SKM-1 treated with dmso at 0.1 percent for 144 hours (cell line): ENCODE measurements at regions not wholly inside any gene's neighbourhood (a gene's known extent, or its start where the extent isn't known, plus 50 kb on each side); places are given as distances from the start of the nearest gene placed in this dataset.

Experiments used
- DNase-seq: peaks from one replicate; lab custom pipeline; 2025; ENCODE audit not compliant: unreplicated experiment; lab: John Stamatoyannopoulos, UW

DNA sequence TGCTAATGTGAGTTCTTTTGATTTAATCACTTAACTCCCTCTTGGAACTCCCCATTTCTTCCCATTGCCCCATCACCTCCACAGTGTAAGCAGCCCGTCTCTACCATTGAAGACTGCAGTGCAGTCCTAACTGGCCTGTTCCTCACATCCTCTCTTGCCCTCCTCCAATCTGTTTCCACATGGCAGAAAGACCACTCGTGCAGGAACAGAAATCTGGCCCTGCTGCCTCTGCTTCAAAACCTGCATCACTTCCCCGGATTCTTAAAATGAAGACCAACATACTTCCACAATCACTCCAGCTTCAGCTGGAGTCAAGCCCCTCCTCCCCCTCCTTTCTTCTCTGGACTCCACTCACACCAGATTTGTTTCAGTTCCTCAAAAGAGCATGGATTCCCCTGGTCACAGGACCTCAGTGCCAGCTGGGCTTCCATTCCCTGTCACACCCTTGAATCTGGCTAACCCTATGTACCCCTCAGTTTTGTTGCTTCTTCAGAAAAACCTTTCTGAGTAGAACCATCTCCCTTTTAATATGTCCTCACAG is 802.3 kb downstream of the MAFB start:
- peak; percentile 5 for DNase-seq

DNA sequence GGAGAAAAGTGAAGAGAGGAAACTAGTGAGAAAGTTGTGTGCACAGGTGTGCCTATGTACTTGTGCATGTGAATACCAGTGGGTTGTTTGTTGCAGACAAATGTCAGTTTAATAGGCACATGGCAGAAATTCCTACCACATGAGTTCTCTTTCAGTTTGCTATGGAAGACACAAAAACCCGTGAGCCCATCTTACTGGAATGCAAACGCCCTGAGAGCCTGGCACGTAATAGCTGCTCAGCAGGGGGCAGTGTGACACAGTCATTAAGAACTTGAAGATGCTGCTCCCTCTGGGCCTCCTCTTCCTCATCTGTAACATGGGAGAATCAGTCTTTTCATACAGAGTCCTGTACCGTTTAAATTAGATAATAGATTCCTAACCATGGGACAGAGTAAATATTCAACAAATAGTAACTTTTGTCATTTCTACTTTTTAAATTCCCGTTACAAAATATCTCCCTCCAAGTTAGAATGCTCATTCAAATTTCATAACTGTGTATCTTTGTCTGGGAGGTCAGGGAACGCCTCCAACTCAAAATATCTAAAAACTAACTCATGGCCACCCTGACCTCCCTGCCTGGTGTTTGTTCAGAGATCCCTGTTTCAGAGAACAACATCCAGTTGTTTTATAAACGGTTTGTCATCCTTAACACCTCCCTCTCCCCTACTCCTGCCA is 802.9 kb downstream of the MAFB start:
- peak; percentile 45 for DNase-seq

- no peak for DNase-seq
These were observed 806.2 kb downstream of the MAFB start for GRCh38 chr20:39882806-39883205.

GRCh38 chr20:39880890-39881289 is 808.1 kb downstream of the MAFB start:
- no peak for DNase-seq

- no peak for DNase-seq
These were observed 809.7 kb downstream of the MAFB start for GRCh38 chr20:39879296-39879695.

DNA sequence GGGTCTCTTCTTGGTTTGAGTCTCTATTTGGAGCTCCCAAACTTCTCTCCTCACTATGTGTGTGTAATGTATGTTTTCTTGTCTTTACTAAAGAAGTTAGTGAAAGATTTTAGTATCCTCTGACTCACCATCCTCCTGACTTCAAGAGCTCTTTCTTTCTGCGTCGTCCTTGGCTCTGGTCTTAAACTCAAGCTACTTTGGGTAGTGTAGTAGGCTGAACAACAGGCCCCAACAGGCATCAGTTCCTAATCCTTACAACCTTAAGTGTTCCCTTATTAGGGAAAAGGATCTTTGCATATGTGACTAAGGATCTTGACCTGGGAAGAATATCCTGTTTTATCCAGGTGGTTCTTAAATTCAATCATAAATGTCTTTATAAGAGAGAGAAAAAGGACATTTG is 810.2 kb downstream of the MAFB start:
- no peak for DNase-seq

GRCh38 chr20:39878320-39878719 is 810.7 kb downstream of the MAFB start:
- no peak for DNase-seq

DNA sequence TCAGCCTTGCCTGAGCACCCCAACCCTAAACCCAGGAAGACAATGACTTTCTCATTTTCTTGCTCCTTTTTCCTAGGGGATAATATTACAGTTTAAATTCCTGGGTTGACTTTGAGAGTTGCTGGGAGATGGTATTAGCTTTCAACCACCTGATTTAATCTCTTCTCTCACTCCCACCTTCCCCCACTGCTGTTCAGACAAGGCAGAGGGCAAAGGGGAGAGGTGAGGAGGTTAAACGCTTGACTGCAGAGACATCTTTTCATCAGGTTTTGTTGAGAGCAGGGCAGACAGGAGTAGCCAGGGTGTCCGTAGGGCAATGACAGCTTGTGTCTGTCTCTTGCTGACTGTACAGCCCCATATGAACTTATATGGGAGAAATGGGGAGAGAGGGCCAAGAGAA is 811.2 kb downstream of the MAFB start:
- DNase-seq, result no peak

- DNase-seq, result no peak
These were observed 811.9 kb downstream of the MAFB start for GRCh38 chr20:39876976-39877635.

- DNase-seq, result no peak
These were observed 813.4 kb downstream of the MAFB start for GRCh38 chr20:39875492-39876110.

GRCh38 chr20:39874049-39874893 is 814.8 kb downstream of the MAFB start:
- peak; percentile 37 for DNase-seq

GRCh38 chr20:39873286-39873685 is 815.8 kb downstream of the MAFB start:
- no peak for DNase-seq

GRCh38 chr20:39871013-39871412 is 818.0 kb downstream of the MAFB start:
- no peak for DNase-seq

DNA sequence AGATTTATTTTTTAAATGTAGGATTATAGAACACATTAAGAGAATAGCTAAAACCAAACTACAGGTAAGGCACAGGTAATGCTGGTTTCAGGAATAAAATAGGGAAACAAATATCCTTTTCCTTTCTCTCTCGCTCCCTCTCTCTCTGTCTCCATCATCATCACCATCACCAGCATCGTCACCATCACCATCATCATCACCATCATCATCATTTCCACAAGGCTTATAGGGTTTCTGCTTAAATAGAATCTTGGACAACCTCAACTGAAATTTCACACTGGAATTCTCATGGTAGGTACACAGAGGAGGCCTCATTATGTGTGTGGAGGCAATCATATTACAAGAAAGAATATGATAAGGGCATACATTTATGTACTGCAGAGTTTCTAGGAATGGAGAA is 823.6 kb downstream of the MAFB start:
- DNase-seq, result no peak

- DNase-seq, result no peak
These were observed 826.6 kb downstream of the MAFB start for GRCh38 chr20:39862470-39862891.

- DNase-seq, result no peak
These were observed 827.7 kb downstream of the MAFB start for GRCh38 chr20:39861381-39861780.

GRCh38 chr20:39857835-39858234 is 831.2 kb downstream of the MAFB start:
- no peak for DNase-seq

- no peak for DNase-seq
These were observed 831.8 kb downstream of the MAFB start for GRCh38 chr20:39857187-39857586.

DNA sequence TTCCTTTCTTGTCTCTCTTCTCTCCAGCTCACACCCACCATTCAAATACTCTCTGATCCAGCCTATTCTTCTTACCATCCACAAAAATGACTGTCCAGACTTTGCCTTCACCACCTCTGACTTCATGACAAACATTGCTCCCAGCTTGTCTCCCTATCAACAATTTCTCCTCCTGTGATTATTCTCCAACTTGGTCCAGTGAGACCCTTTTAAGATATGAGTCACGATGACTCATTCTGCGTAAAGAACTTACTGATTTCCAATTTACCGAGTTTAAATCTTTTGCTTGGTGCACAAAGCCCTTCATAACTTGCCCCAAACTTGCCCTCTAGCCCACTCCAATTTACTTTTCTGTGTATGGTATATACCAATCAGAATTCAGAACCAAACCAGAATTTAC is 833.2 kb downstream of the MAFB start:
- no peak for DNase-seq

GRCh38 chr20:39855056-39855455 is 834.0 kb downstream of the MAFB start:
- no peak for DNase-seq

- DNase-seq, result no peak
These were observed 835.4 kb downstream of the MAFB start for GRCh38 chr20:39853636-39854035.
